ENCODE measurements at regions not wholly inside any gene's neighbourhood (a gene's known extent, or its start where the extent isn't known, plus 50 kb on each side); places are given as distances from the start of the nearest gene placed in this dataset.
"Not testable (repeated sequence)": the region's sequence is repeated elsewhere in the genome, so short reads cannot be mapped to it uniquely, and the experiment has no call there.

- peak; percentile 74 for ATAC-seq
- DNase-seq (ENCODE audit: low spot score): no peak
These were observed 57.1 kb downstream of the ADCYAP1 start for GRCh38 chr18:961644-962355.

- DNase-seq (ENCODE audit: low spot score): no peak
- ATAC-seq: no peak
These were observed 58.6 kb downstream of the ADCYAP1 start for GRCh38 chr18:963276-963675.

- ATAC-seq: no peak
These were observed 61.5 kb downstream of the ADCYAP1 start for GRCh38 chr18:965921-966758.

GRCh38 chr18:966759-967576, 62.3 kb downstream of the ADCYAP1 start:
- ATAC-seq (no peak), DNase-seq (ENCODE audit: low spot score) (no peak)

More at GRCh38 chr18:965921-966758, 61.5 kb downstream of the ADCYAP1 start:
- DNase-seq (ENCODE audit: low spot score): no peak

GRCh38 chr18:968910-969309, 64.2 kb downstream of the ADCYAP1 start:
- ATAC-seq; DNase-seq (ENCODE audit: low spot score): not testable (repeated sequence)

- not testable (repeated sequence) for ATAC-seq; DNase-seq (ENCODE audit: low spot score)
These were observed 64.6 kb downstream of the ADCYAP1 start for GRCh38 chr18:969311-969710.

- not testable (repeated sequence) for ATAC-seq; DNase-seq (ENCODE audit: low spot score)
These were observed 69.9 kb downstream of the ADCYAP1 start for GRCh38 chr18:974606-975005.

- not testable (repeated sequence) for ATAC-seq; DNase-seq (ENCODE audit: low spot score)
These were observed 71.9 kb downstream of the ADCYAP1 start for GRCh38 chr18:976393-977128.

- DNase-seq (ENCODE audit: low spot score); ATAC-seq: not testable (repeated sequence)
These were observed 72.7 kb downstream of the ADCYAP1 start for GRCh38 chr18:977327-977726.

GRCh38 chr18:977732-978131, 73.1 kb downstream of the ADCYAP1 start:
- ATAC-seq; DNase-seq (ENCODE audit: low spot score): not testable (repeated sequence)

- ATAC-seq (no peak), DNase-seq (ENCODE audit: low spot score) (no peak)
These were observed 75.9 kb downstream of the ADCYAP1 start for GRCh38 chr18:980586-980985.

GRCh38 chr18:984004-984403, 79.3 kb downstream of the ADCYAP1 start:
- ATAC-seq: no peak

GRCh38 chr18:985212-985661, 80.6 kb downstream of the ADCYAP1 start:
- DNase-seq (ENCODE audit: low spot score) (no peak), ATAC-seq (no peak)

More at GRCh38 chr18:984004-984403, 79.3 kb downstream of the ADCYAP1 start:
- DNase-seq (ENCODE audit: low spot score): no peak

GRCh38 chr18:986051-986450, 81.4 kb downstream of the ADCYAP1 start:
- ATAC-seq (no peak), DNase-seq (ENCODE audit: low spot score) (no peak)

- DNase-seq (ENCODE audit: low spot score): no peak
- ATAC-seq: no peak
These were observed 81.9 kb downstream of the ADCYAP1 start for GRCh38 chr18:986552-986951.

GRCh38 chr18:987325-988186, 82.9 kb downstream of the ADCYAP1 start:
- ATAC-seq (no peak), DNase-seq (ENCODE audit: low spot score) (no peak)

GRCh38 chr18:989425-989824, 84.8 kb downstream of the ADCYAP1 start:
- ATAC-seq (no peak), DNase-seq (ENCODE audit: low spot score) (no peak)

GRCh38 chr18:990197-990596, 85.5 kb downstream of the ADCYAP1 start:
- DNase-seq (ENCODE audit: low spot score) (no peak), ATAC-seq (no peak)

GRCh38 chr18:991441-991840, 86.8 kb downstream of the ADCYAP1 start:
- no peak for ATAC-seq

More at GRCh38 chr18:991441-991840, 86.8 kb downstream of the ADCYAP1 start:
- no peak for DNase-seq (ENCODE audit: low spot score)

All from left lobe of liver (tissue), 2 donors.